MCF 10A (cell line): ENCODE measurements at regions not wholly inside any gene's neighbourhood (a gene's known extent, or its start where the extent isn't known, plus 50 kb on each side); places are given as distances from the start of the nearest gene placed in this dataset.

Experiments used
- BruUV-seq: library from RNA; stranded (reverse); fragments of 400-500 nt; replicated peaks from 2 replicates; lab custom pipeline; 2021; lab: Mats Ljungman, UMichigan
- CTCF ChIA-PET: fragments of 300-600 bp; sonication (Branson Sonifier 250); formaldehyde crosslinking; extraction: SDS; loops from one replicate; lab custom pipeline; 2021; ENCODE audit warnings: antibody characterized with exemption, inconsistent platforms; lab: Yijun Ruan, JAX
- POLR2A ChIA-PET: fragments of 300-600, 350-650 bp; sonication (Branson Sonifier 250); formaldehyde crosslinking; extraction: SDS; loops from one replicate; lab custom pipeline; 2020; ENCODE audit warnings: antibody characterized with exemption, inconsistent platforms; lab: Yijun Ruan, JAX
- DNase-seq: peaks from one replicate; pipeline ENCODE4 v3.0.0-alpha.2; 2018; ENCODE audit not compliant: unreplicated experiment
- H3K27ac Mint-ChIP-seq: one replicate; pipeline ENCODE4 v1.8.0; 2022; ENCODE audit warnings: mild to moderate bottlenecking, low read depth, mixed read lengths; ENCODE audit not compliant: unreplicated experiment
- H3K27me3 Mint-ChIP-seq: one replicate; pipeline ENCODE4 v1.8.0; 2022; ENCODE audit warnings: mixed read lengths; ENCODE audit not compliant: insufficient read depth, unreplicated experiment
- H3K36me3 Mint-ChIP-seq: one replicate; pipeline ENCODE4 v1.8.0; 2022; ENCODE audit warnings: mild to moderate bottlenecking, moderate library complexity, mixed read lengths; ENCODE audit not compliant: insufficient read depth, unreplicated experiment
- H3K4me1 Mint-ChIP-seq: one replicate; pipeline ENCODE4 v1.8.0; 2022; ENCODE audit warnings: mixed read lengths; ENCODE audit not compliant: insufficient read depth, unreplicated experiment
- H3K4me3 Mint-ChIP-seq: one replicate; pipeline ENCODE4 v1.8.0; 2022; ENCODE audit warnings: mild to moderate bottlenecking, moderate library complexity, mixed read lengths; ENCODE audit not compliant: unreplicated experiment
- H3K9me3 Mint-ChIP-seq: one replicate; pipeline ENCODE4 v1.8.0; 2022; ENCODE audit warnings: mixed read lengths; ENCODE audit not compliant: unreplicated experiment
- intact Hi-C: fragments of 100-400 bp; cut with micrococcal nuclease; formaldehyde crosslinking; loops from 2 replicates; pipeline ENCODE4 v1.14.1; 2022
- TF ChIP-seq, protein P1 (sequence below): fragments of 200-600 bp; IDR thresholded peaks from one replicate; pipeline ENCODE4 v1.8.0; 2022; ENCODE audit warnings: antibody characterized with exemption, mild to moderate bottlenecking; ENCODE audit not compliant: unreplicated experiment

GRCh38 chr2:495745-496275 is 181.4 kb downstream of the TMEM18 start:
- H3K4me3 Mint-ChIP-seq, result no peak overlapping the region
- H3K27ac Mint-ChIP-seq, result no peak overlapping the region
- TF ChIP-seq, protein P1, sequence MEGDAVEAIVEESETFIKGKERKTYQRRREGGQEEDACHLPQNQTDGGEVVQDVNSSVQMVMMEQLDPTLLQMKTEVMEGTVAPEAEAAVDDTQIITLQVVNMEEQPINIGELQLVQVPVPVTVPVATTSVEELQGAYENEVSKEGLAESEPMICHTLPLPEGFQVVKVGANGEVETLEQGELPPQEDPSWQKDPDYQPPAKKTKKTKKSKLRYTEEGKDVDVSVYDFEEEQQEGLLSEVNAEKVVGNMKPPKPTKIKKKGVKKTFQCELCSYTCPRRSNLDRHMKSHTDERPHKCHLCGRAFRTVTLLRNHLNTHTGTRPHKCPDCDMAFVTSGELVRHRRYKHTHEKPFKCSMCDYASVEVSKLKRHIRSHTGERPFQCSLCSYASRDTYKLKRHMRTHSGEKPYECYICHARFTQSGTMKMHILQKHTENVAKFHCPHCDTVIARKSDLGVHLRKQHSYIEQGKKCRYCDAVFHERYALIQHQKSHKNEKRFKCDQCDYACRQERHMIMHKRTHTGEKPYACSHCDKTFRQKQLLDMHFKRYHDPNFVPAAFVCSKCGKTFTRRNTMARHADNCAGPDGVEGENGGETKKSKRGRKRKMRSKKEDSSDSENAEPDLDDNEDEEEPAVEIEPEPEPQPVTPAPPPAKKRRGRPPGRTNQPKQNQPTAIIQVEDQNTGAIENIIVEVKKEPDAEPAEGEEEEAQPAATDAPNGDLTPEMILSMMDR, result no peak
- H3K4me1 Mint-ChIP-seq, result no peaks in the 10 kb centered on the region
- intact Hi-C loops, result no loop called here
- H3K9me3 Mint-ChIP-seq, result no peaks in the 10 kb centered on the region
- no TSS peak for BruUV-seq
- H3K36me3 Mint-ChIP-seq, result no peaks in the 10 kb centered on the region
- peaks cover 39% of the 10 kb centered on the region for H3K27me3 Mint-ChIP-seq
- POLR2A ChIA-PET, result no interaction called here
- no peak for DNase-seq
- CTCF ChIA-PET, result no interaction called here

DNA sequence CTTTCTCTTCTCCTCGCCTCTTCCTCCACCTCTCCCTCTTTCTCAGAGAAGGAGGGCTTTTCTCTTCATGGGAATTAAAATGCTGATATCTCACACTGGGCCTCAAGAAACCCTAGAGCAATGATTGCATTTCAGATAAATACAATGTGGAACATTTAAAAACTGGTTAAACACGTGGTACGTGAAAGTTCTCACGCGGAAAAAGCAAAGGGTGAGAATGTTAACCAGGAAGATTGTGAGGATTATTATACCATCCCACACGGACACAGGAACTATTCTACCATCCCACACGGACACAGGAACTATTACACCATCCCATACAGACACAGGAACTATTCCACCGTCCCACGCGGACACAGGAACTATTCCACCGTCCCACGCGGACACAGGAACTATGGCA is 182.4 kb downstream of the TMEM18 start:
- ChIA-PET CTCF (no interaction called here), POLR2A (no interaction called here)
- Mint-ChIP-seq H3K4me3 (no peak overlapping the region), H3K4me1 (no peaks in the 10 kb centered on the region), H3K27ac (no peak overlapping the region), H3K36me3 (no peaks in the 10 kb centered on the region), H3K9me3 (no peaks in the 10 kb centered on the region), H3K27me3 (peaks cover 34% of the 10 kb centered on the region)
- DNase-seq, result no peak
- no TSS peak for BruUV-seq
- TF ChIP-seq, protein P1, result no peak
- intact Hi-C loops, result no loop called here

- intact Hi-C loops, result no loop called here
Observed at GRCh38 chr2:493228-493627, 184.0 kb downstream of the TMEM18 start.

DNA sequence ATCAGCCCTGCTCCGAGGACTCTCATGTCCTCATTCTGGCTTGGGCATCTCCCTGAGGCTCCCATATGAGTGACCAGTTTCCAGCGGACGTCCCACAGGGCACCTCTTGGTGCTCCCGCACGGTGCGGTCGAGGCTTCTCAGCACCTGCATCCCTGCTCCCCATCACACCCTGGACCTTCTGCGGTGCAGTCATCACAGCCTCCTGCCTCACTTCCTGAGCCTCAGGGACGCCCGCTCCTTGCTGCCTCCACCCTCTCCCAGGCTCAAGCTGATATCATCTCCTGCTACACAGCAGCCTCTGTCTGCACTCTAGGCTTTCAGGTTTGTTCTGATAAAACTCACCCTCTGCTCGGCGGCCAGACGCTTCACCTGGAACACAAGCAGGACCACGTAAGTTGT is 185.0 kb downstream of the TMEM18 start:
- Mint-ChIP-seq H3K4me3 (no peak overlapping the region), H3K36me3 (no peaks in the 10 kb centered on the region), H3K9me3 (no peaks in the 10 kb centered on the region), H3K27me3 (peaks cover 26% of the 10 kb centered on the region), H3K4me1 (no peaks in the 10 kb centered on the region), H3K27ac (no peak overlapping the region)
- ChIA-PET POLR2A (no interaction called here), CTCF (interaction anchor here (0.6 to 1.4 kb wide), 2 partner anchors 9 to 47 kb away, joined by 3 to 5 read pairs; no protein-coding TSS in a partner anchor)
- no peak for DNase-seq
- intact Hi-C loops, result no loop called here
- BruUV-seq, result no TSS peak
- TF ChIP-seq, protein P1, result no peak

More at GRCh38 chr2:493228-493627, 184.0 kb downstream of the TMEM18 start:
- TF ChIP-seq, protein P1, result no peak
- H3K4me1 Mint-ChIP-seq, result no peaks in the 10 kb centered on the region
- DNase-seq, result no peak
- H3K27me3 Mint-ChIP-seq, result peaks cover 26% of the 10 kb centered on the region
- no peak overlapping the region for H3K4me3 Mint-ChIP-seq
- no peak overlapping the region for H3K27ac Mint-ChIP-seq
- CTCF ChIA-PET, result interaction anchor here (1.4 kb wide), 1 partner anchor 8 kb away, joined by 5 read pairs; no protein-coding TSS in a partner anchor
- no peaks in the 10 kb centered on the region for H3K9me3 Mint-ChIP-seq
- POLR2A ChIA-PET, result no interaction called here
- BruUV-seq, result no TSS peak
- no peaks in the 10 kb centered on the region for H3K36me3 Mint-ChIP-seq
